ENCODE measurements at regions not wholly inside any gene's neighbourhood (a gene's known extent, or its start where the extent isn't known, plus 50 kb on each side); places are given as distances from the start of the nearest gene placed in this dataset.

DNA sequence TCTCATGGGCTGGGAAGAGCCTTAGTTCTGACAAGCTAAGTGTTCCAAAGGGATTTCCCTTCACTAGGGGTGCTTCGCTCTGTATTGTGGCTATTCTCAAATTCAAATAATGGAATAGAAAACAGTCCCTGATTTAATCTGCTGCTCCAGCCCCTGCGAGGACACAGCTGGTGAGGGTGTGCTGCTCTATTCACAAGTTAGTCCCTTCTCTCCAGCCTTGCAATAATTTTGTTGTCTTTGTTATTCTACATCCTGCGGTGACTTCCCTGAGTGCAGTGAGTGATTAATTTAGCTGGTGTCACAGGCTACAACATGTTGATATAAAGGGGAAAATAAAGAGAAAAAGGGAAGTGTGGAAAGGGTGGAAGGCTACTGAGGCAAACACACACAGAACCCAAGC lies 180.5 kb upstream of the VEPH1 start:
- H3K36me3 ChIP-seq: no peaks in the 10 kb centered on the region
- peaks cover 7% of the 10 kb centered on the region for H3K4me1 Mint-ChIP-seq
- TF ChIP-seq EZH2phosphoT487 (IDR thresholded peaks at IDR 0.05) (no peak), EZH2 (IDR thresholded peaks at IDR 0.05) (no peak)
- TF ChIP-seq, protein P1, sequence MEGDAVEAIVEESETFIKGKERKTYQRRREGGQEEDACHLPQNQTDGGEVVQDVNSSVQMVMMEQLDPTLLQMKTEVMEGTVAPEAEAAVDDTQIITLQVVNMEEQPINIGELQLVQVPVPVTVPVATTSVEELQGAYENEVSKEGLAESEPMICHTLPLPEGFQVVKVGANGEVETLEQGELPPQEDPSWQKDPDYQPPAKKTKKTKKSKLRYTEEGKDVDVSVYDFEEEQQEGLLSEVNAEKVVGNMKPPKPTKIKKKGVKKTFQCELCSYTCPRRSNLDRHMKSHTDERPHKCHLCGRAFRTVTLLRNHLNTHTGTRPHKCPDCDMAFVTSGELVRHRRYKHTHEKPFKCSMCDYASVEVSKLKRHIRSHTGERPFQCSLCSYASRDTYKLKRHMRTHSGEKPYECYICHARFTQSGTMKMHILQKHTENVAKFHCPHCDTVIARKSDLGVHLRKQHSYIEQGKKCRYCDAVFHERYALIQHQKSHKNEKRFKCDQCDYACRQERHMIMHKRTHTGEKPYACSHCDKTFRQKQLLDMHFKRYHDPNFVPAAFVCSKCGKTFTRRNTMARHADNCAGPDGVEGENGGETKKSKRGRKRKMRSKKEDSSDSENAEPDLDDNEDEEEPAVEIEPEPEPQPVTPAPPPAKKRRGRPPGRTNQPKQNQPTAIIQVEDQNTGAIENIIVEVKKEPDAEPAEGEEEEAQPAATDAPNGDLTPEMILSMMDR (IDR thresholded peaks at IDR 0.05): no peak
- no peak overlapping the region for H3K9ac ChIP-seq
- H2AFZ ChIP-seq (replicated peaks): no peak overlapping the region
- no peak overlapping the region for H3K27ac ChIP-seq
- H3F3A ChIP-seq (ENCODE audit: low read depth): no peaks in the 10 kb centered on the region
- no peak overlapping the region for H3K4me3 Mint-ChIP-seq
- H3K4me2 ChIP-seq: no peak overlapping the region
- no peak for DNase-seq (ENCODE audit: low spot score)
- H3K4me1 ChIP-seq: peaks cover 4% of the 10 kb centered on the region
- H3K27me3 ChIP-seq: no peaks in the 10 kb centered on the region
- H4K20me1 ChIP-seq (ENCODE audit: low read depth): no peaks in the 10 kb centered on the region
- H3K79me2 ChIP-seq (ENCODE audit: low read depth): no peaks in the 10 kb centered on the region
- no peak overlapping the region for H3K4me3 ChIP-seq
- peak overlapping the region; percentile 31 for H3K27ac Mint-ChIP-seq
- no peaks in the 10 kb centered on the region for H3K36me3 Mint-ChIP-seq
- peaks cover 8% of the 10 kb centered on the region for H3K9me3 ChIP-seq (ENCODE audit: low read depth)
- H3K9me3 Mint-ChIP-seq: peaks cover 18% of the 10 kb centered on the region
- H3K27me3 Mint-ChIP-seq (ENCODE audit: insufficient read depth, low read depth): no peaks in the 10 kb centered on the region

DNA sequence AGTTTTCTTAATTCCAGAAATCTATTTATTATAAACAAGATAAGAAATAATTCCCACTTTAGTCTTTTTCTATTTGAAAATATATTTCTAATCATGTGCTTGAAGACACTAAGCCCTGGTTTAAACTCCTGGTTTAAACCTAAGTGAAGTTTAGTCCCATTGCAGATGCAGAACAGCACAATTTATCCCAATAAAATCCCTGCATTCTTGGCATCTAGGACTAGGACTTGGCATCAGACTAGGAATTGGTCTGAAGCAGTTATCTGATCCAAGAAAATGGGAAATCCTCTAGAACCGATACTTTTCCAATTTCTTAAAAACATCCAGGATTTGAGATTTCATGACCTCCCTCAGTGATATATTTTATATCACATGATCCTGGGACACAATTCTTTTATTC lies 168.8 kb upstream of the VEPH1 start:
- Histone ChIP-seq H4K20me1 (ENCODE audit: low read depth) (no peaks in the 10 kb centered on the region), H3K4me1 (peaks cover 9% of the 10 kb centered on the region), H3K4me2 (no peak overlapping the region), H3K9me3 (ENCODE audit: low read depth) (no peaks in the 10 kb centered on the region), H3K36me3 (no peaks in the 10 kb centered on the region), H3F3A (ENCODE audit: low read depth) (no peaks in the 10 kb centered on the region), H2AFZ (replicated peaks) (no peak overlapping the region), H3K27ac (no peak overlapping the region), H3K4me3 (no peak overlapping the region), H3K79me2 (ENCODE audit: low read depth) (no peaks in the 10 kb centered on the region), H3K9ac (no peak overlapping the region), H3K27me3 (no peaks in the 10 kb centered on the region)
- H3K4me3 Mint-ChIP-seq: no peak overlapping the region
- peaks cover 4% of the 10 kb centered on the region for H3K27me3 Mint-ChIP-seq (ENCODE audit: insufficient read depth, low read depth)
- DNase-seq (ENCODE audit: low spot score): no peak
- TF ChIP-seq EZH2 (IDR thresholded peaks at IDR 0.05): no peak
- TF ChIP-seq, protein P1 (IDR thresholded peaks at IDR 0.05): no peak
- TF ChIP-seq EZH2phosphoT487 (IDR thresholded peaks at IDR 0.05): no peak
- H3K4me1 Mint-ChIP-seq: peaks cover 13% of the 10 kb centered on the region
- peaks cover 3% of the 10 kb centered on the region for H3K9me3 Mint-ChIP-seq
- no peaks in the 10 kb centered on the region for H3K36me3 Mint-ChIP-seq
- H3K27ac Mint-ChIP-seq: no peak overlapping the region

DNA sequence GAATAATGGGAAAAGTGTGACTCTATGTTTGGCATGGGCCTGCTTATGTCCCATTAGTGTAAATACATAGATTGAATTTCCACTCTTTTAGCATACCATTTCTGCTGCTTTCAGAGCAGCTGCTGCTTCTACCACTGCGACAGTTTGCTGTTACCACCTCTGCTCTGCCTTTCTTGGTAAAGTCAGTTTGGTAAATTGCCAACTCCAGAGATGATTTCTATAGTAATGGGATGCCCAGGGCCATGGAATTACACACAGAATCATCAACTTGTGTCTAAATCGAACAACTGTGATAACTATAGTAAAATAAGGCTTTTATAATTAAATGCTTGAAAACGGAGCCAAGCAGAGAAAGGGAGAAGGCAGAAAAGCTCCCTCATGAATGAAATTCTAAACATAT lies 168.4 kb upstream of the VEPH1 start:
- TF ChIP-seq EZH2 (IDR thresholded peaks at IDR 0.05) (no peak), EZH2phosphoT487 (IDR thresholded peaks at IDR 0.05) (no peak)
- TF ChIP-seq, protein P1 (IDR thresholded peaks at IDR 0.05): no peak
- Mint-ChIP-seq H3K4me1 (peaks cover 13% of the 10 kb centered on the region), H3K27me3 (ENCODE audit: insufficient read depth, low read depth) (peaks cover 4% of the 10 kb centered on the region), H3K9me3 (peaks cover 3% of the 10 kb centered on the region), H3K36me3 (no peaks in the 10 kb centered on the region), H3K27ac (peak overlapping the region; percentile 34), H3K4me3 (no peak overlapping the region)
- no peaks in the 10 kb centered on the region for H3K9me3 ChIP-seq (ENCODE audit: low read depth)
- H3K4me2 ChIP-seq: no peak overlapping the region
- H3K27ac ChIP-seq: no peak overlapping the region
- no peaks in the 10 kb centered on the region for H3K36me3 ChIP-seq
- H3K9ac ChIP-seq: no peak overlapping the region
- no peak for DNase-seq (ENCODE audit: low spot score)
- no peak overlapping the region for H3K4me3 ChIP-seq
- H3K79me2 ChIP-seq (ENCODE audit: low read depth): no peaks in the 10 kb centered on the region
- H3K4me1 ChIP-seq: peaks cover 9% of the 10 kb centered on the region
- no peaks in the 10 kb centered on the region for H3F3A ChIP-seq (ENCODE audit: low read depth)
- no peaks in the 10 kb centered on the region for H4K20me1 ChIP-seq (ENCODE audit: low read depth)
- H3K27me3 ChIP-seq: no peaks in the 10 kb centered on the region
- no peak overlapping the region for H2AFZ ChIP-seq (replicated peaks)

Measured in neural progenitor cell (in vitro differentiated cells).